ENCODE measurements at regions not wholly inside any gene's neighbourhood (a gene's known extent, or its start where the extent isn't known, plus 50 kb on each side); places are given as distances from the start of the nearest gene placed in this dataset.

- Histone ChIP-seq H3K79me1 (ENCODE audit: low read depth, low read length) (no peaks in the 10 kb centered on the region), H3K9me3 (replicated peaks in 1 of 2; ENCODE audit: control insufficient read depth in 2 of 2, insufficient read depth in 1 of 2, low read depth in 1 of 2, low read length in 2 of 2) (peaks cover 0 to 2% of the 10 kb centered on the region in 2 donors), H3K9ac (ENCODE audit: low read depth, low read length, poor library complexity) (no peak overlapping the region), H4K8ac (ENCODE audit: low read depth, low read length) (no peak overlapping the region), H2AK5ac (ENCODE audit: low read depth, low read length) (no peak overlapping the region), H2AFZ (ENCODE audit: low read length) (no peak overlapping the region), H3K36me3 (replicated peaks in 1 of 2; ENCODE audit: control insufficient read depth in 2 of 2, insufficient read depth in 2 of 2, low read length in 2 of 2) (no peaks in the 10 kb centered on the region), H2BK15ac (ENCODE audit: low read length) (no peak overlapping the region), H3K27me3 (ENCODE audit: control insufficient read depth in 3 of 3, insufficient read depth in 3 of 3, low read depth in 1 of 3, low read length in 3 of 3) (peaks cover 0 to 24% (median 0%) of the 10 kb centered on the region in 3 experiments), H3K27ac (replicated peaks; ENCODE audit: low read length) (no peak overlapping the region), H3K4me3 (ENCODE audit: low read length in 2 of 2) (no peak overlapping the region), H3K18ac (ENCODE audit: low read length) (no peak overlapping the region), H3K23ac (ENCODE audit: low read depth, low read length, poor library complexity) (no peak overlapping the region), H3K14ac (ENCODE audit: low read length) (peak overlapping the region; percentile 42), H3K4me1 (ENCODE audit: control insufficient read depth in 2 of 2, insufficient read depth in 1 of 2, low read depth in 1 of 2, low read length in 2 of 2) (peaks cover 0 to 7% of the 10 kb centered on the region in 2 donors), H2BK12ac (ENCODE audit: low read length) (no peak overlapping the region), H3K4ac (ENCODE audit: low read length) (no peak overlapping the region), H2BK5ac (ENCODE audit: low read length) (no peak overlapping the region), H3K4me2 (ENCODE audit: insufficient read depth, low read length, poor library complexity, severe bottlenecking) (no peak overlapping the region), H2BK120ac (ENCODE audit: low read depth, low read length) (no peak overlapping the region), H4K91ac (ENCODE audit: low read depth, low read length, poor library complexity) (no peak overlapping the region)
- WGBS, 2 donors (ENCODE audit: extremely low coverage in 2 of 2, insufficient read length in 2 of 2, insufficient replicate concordance in 1 of 2) = no CpG with 5 or more reads among the region's 1 CpG
- no peak for DNase-seq (ENCODE audit: low spot score)
These were observed 78.2 kb upstream of the SLC1A4 start for GRCh38 chr2:64910972-64911433.

GRCh38 chr2:64913357-64913869 lies 75.8 kb upstream of the SLC1A4 start:
- Histone ChIP-seq H3K36me3 (replicated peaks in 1 of 2; ENCODE audit: control insufficient read depth in 2 of 2, insufficient read depth in 2 of 2, low read length in 2 of 2) (no peaks in the 10 kb centered on the region), H2BK12ac (ENCODE audit: low read length) (no peak overlapping the region), H4K8ac (ENCODE audit: low read depth, low read length) (no peak overlapping the region), H3K9me3 (replicated peaks in 1 of 2; ENCODE audit: control insufficient read depth in 2 of 2, insufficient read depth in 1 of 2, low read depth in 1 of 2, low read length in 2 of 2) (no peaks in the 10 kb centered on the region), H4K91ac (ENCODE audit: low read depth, low read length, poor library complexity) (no peak overlapping the region), H3K27ac (replicated peaks; ENCODE audit: low read length) (no peak overlapping the region), H3K9ac (ENCODE audit: low read depth, low read length, poor library complexity) (no peak overlapping the region), H3K79me1 (ENCODE audit: low read depth, low read length) (no peaks in the 10 kb centered on the region), H3K27me3 (ENCODE audit: control insufficient read depth in 3 of 3, insufficient read depth in 3 of 3, low read depth in 1 of 3, low read length in 3 of 3) (peaks cover 0 to 8% (median 0%) of the 10 kb centered on the region in 3 experiments), H2BK5ac (ENCODE audit: low read length) (no peak overlapping the region), H3K23ac (ENCODE audit: low read depth, low read length, poor library complexity) (no peak overlapping the region), H3K14ac (ENCODE audit: low read length) (no peak overlapping the region), H3K4ac (ENCODE audit: low read length) (no peak overlapping the region), H2BK120ac (ENCODE audit: low read depth, low read length) (no peak overlapping the region), H3K18ac (ENCODE audit: low read length) (no peak overlapping the region), H2AFZ (ENCODE audit: low read length) (no peak overlapping the region), H3K4me3 (ENCODE audit: low read length in 2 of 2) (no peak overlapping the region), H3K4me2 (ENCODE audit: insufficient read depth, low read length, poor library complexity, severe bottlenecking) (no peak overlapping the region), H3K4me1 (ENCODE audit: control insufficient read depth in 2 of 2, insufficient read depth in 1 of 2, low read depth in 1 of 2, low read length in 2 of 2) (peaks cover 0 to 7% of the 10 kb centered on the region in 2 donors), H2BK15ac (ENCODE audit: low read length) (no peak overlapping the region), H2AK5ac (ENCODE audit: low read depth, low read length) (no peak overlapping the region)
- WGBS, 2 donors (ENCODE audit: extremely low coverage in 2 of 2, insufficient read length in 2 of 2, insufficient replicate concordance in 1 of 2) = no CpG with 5 or more reads among the region's 5 CpGs
- no peak for DNase-seq (ENCODE audit: low spot score)

DNA sequence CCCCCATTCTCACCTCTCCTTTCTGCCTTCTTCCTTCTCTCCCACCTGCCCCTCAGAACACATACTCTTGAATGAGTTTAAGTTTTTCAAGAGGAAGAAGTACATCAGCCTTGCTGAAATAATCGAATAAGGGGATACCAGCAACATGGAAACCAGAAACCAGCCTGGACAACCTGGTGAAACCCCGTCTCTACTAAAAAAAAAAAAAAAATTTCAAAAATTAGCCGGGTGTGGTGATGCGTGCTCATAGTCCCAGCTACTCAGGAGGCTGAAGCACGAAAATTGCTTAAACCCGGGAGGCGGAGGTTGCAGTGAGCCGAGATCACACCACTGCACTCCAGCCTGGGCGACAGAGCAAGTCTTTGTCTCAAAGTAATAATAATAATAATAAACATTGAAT lies 75.0 kb upstream of the SLC1A4 start:
- no peak overlapping the region for H3K14ac ChIP-seq (ENCODE audit: low read length)
- peaks cover 0 to 7% of the 10 kb centered on the region in 2 donors for H3K4me1 ChIP-seq (ENCODE audit: control insufficient read depth in 2 of 2, insufficient read depth in 1 of 2, low read depth in 1 of 2, low read length in 2 of 2)
- H3K9ac ChIP-seq (ENCODE audit: low read depth, low read length, poor library complexity) = no peak overlapping the region
- no peak overlapping the region for H4K8ac ChIP-seq (ENCODE audit: low read depth, low read length)
- no peak overlapping the region for H2BK120ac ChIP-seq (ENCODE audit: low read depth, low read length)
- H3K4ac ChIP-seq (ENCODE audit: low read length) = no peak overlapping the region
- H2AFZ ChIP-seq (ENCODE audit: low read length) = no peak overlapping the region
- no peak overlapping the region for H3K23ac ChIP-seq (ENCODE audit: low read depth, low read length, poor library complexity)
- H3K27ac ChIP-seq (replicated peaks; ENCODE audit: low read length) = no peak overlapping the region
- H2AK5ac ChIP-seq (ENCODE audit: low read depth, low read length) = no peak overlapping the region
- no peak overlapping the region for H4K91ac ChIP-seq (ENCODE audit: low read depth, low read length, poor library complexity)
- no peak overlapping the region for H2BK12ac ChIP-seq (ENCODE audit: low read length)
- peaks cover 0 to 6% (median 0%) of the 10 kb centered on the region in 3 experiments for H3K27me3 ChIP-seq (ENCODE audit: control insufficient read depth in 3 of 3, insufficient read depth in 3 of 3, low read depth in 1 of 3, low read length in 3 of 3)
- no peak for DNase-seq (ENCODE audit: low spot score)
- H3K18ac ChIP-seq (ENCODE audit: low read length) = no peak overlapping the region
- H3K36me3 ChIP-seq (replicated peaks in 1 of 2; ENCODE audit: control insufficient read depth in 2 of 2, insufficient read depth in 2 of 2, low read length in 2 of 2) = no peaks in the 10 kb centered on the region
- H3K79me1 ChIP-seq (ENCODE audit: low read depth, low read length) = no peaks in the 10 kb centered on the region
- WGBS, 2 donors (ENCODE audit: extremely low coverage in 2 of 2, insufficient read length in 2 of 2, insufficient replicate concordance in 1 of 2) = no CpG with 5 or more reads among the region's 9 CpGs
- H3K4me3 ChIP-seq (ENCODE audit: low read length in 2 of 2) = no peak overlapping the region
- H2BK5ac ChIP-seq (ENCODE audit: low read length) = no peak overlapping the region
- H3K9me3 ChIP-seq (replicated peaks in 1 of 2; ENCODE audit: control insufficient read depth in 2 of 2, insufficient read depth in 1 of 2, low read depth in 1 of 2, low read length in 2 of 2) = peaks cover 0 to 5% of the 10 kb centered on the region in 2 donors
- H2BK15ac ChIP-seq (ENCODE audit: low read length) = no peak overlapping the region
- H3K4me2 ChIP-seq (ENCODE audit: insufficient read depth, low read length, poor library complexity, severe bottlenecking) = no peak overlapping the region

DNA sequence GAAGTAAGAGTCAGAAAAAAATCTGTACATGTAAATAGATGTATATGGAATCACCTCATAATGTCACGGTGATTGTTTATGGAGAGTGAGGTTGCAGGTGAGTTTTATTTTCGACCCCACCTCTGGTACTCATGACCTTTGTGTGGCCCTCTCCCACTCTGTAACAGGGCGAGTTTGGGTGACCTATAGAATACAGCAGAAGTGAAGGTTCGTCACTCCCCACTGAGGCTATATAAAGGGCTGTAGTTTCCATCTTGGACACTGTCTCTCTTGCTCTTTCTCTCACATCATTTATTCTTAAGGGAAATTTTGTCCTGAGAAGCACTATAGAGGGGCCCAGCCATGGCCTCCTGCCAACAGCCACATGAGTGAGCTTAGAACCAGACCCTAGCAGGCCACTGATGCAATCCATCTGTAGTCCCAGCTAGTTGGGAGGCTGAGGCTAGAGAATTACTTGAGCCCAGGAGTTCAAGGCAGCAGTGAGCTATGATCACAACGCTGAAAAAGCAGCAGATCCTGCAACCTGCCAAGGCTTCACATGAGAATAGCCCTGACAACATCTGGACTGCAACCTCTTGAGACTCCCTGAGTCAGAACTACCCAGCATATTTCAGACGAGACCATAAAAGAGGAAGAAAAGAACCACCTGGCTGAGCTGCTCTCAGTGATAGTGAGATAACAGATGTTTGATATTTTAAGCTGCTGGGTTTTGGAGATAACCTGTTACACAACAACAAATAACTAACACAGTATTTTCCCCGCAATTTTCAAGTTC lies 74.3 kb upstream of the SLC1A4 start:
- H3K79me1 ChIP-seq (ENCODE audit: low read depth, low read length) = no peaks in the 10 kb centered on the region

More for the DNA sequence above, 74.3 kb upstream of the SLC1A4 start:
- no peak overlapping the region for H3K18ac ChIP-seq (ENCODE audit: low read length)
- no peaks in the 10 kb centered on the region for H3K36me3 ChIP-seq (replicated peaks in 1 of 2; ENCODE audit: control insufficient read depth in 2 of 2, insufficient read depth in 2 of 2, low read length in 2 of 2)
- no peak overlapping the region for H3K4me3 ChIP-seq (ENCODE audit: low read length in 2 of 2)
- H3K9ac ChIP-seq (ENCODE audit: low read depth, low read length, poor library complexity) = no peak overlapping the region
- H2BK120ac ChIP-seq (ENCODE audit: low read depth, low read length) = no peak overlapping the region
- H3K4me2 ChIP-seq (ENCODE audit: insufficient read depth, low read length, poor library complexity, severe bottlenecking) = no peak overlapping the region
- H3K4ac ChIP-seq (ENCODE audit: low read length) = no peak overlapping the region
- no peak for DNase-seq (ENCODE audit: low spot score)
- H3K23ac ChIP-seq (ENCODE audit: low read depth, low read length, poor library complexity) = no peak overlapping the region
- H2AK5ac ChIP-seq (ENCODE audit: low read depth, low read length) = no peak overlapping the region
- WGBS, 2 donors (ENCODE audit: extremely low coverage in 2 of 2, insufficient read length in 2 of 2, insufficient replicate concordance in 1 of 2) = no CpG with 5 or more reads among the region's 7 CpGs
- H2BK12ac ChIP-seq (ENCODE audit: low read length) = no peak overlapping the region
- H4K8ac ChIP-seq (ENCODE audit: low read depth, low read length) = no peak overlapping the region
- peaks cover 0 to 5% of the 10 kb centered on the region in 2 donors for H3K9me3 ChIP-seq (replicated peaks in 1 of 2; ENCODE audit: control insufficient read depth in 2 of 2, insufficient read depth in 1 of 2, low read depth in 1 of 2, low read length in 2 of 2)
- no peak overlapping the region for H2AFZ ChIP-seq (ENCODE audit: low read length)
- peaks cover 0 to 7% of the 10 kb centered on the region in 2 donors for H3K4me1 ChIP-seq (ENCODE audit: control insufficient read depth in 2 of 2, insufficient read depth in 1 of 2, low read depth in 1 of 2, low read length in 2 of 2)
- no peak overlapping the region for H2BK5ac ChIP-seq (ENCODE audit: low read length)
- no peak overlapping the region for H3K27ac ChIP-seq (replicated peaks; ENCODE audit: low read length)
- no peak overlapping the region for H3K14ac ChIP-seq (ENCODE audit: low read length)
- H4K91ac ChIP-seq (ENCODE audit: low read depth, low read length, poor library complexity) = no peak overlapping the region
- peaks cover 0 to 6% (median 0%) of the 10 kb centered on the region in 3 experiments for H3K27me3 ChIP-seq (ENCODE audit: control insufficient read depth in 3 of 3, insufficient read depth in 3 of 3, low read depth in 1 of 3, low read length in 3 of 3)
- no peak overlapping the region for H2BK15ac ChIP-seq (ENCODE audit: low read length)
